CD8-positive, alpha-beta memory T cell (primary cell): ENCODE measurements at regions not wholly inside any gene's neighbourhood (a gene's known extent, or its start where the extent isn't known, plus 50 kb on each side); places are given as distances from the start of the nearest gene placed in this dataset.
A peak's percentile ranks its signal among the peaks of the same experiment; 100 is the strongest.

Source experiments
- CTCF ChIA-PET: fragments of 350-600 bp; sonication (Branson Sonifier 250); formaldehyde crosslinking; loops from one replicate; lab custom pipeline; 2021; ENCODE audit warnings: antibody characterized with exemption; lab: Charles Lee
- POLR2A ChIA-PET: fragments of 350-600 bp; sonication (Branson Sonifier 250); formaldehyde crosslinking; loops from one replicate; lab custom pipeline; 2021; ENCODE audit warnings: antibody characterized with exemption; lab: Charles Lee
- DNase-seq, 5 donors: peaks; one replicate each; pipeline versions ENCODE4 v3.0.0 to v3.0.0-alpha.2; 2020 to 2022; ENCODE audit warnings: mixed read lengths in 1 of 5
- H3K27ac ChIP-seq: one replicate; pipeline ENCODE4 v1.7.0; 2013; ENCODE audit warnings: low read depth, mild to moderate bottlenecking, low read length, moderate library complexity
- H3K27me3 ChIP-seq: 2 replicates; pipeline ENCODE4 v1.7.0; 2013; ENCODE audit warnings: low read length, mild to moderate bottlenecking; ENCODE audit not compliant: insufficient read depth, poor library complexity, severe bottlenecking
- H3K36me3 ChIP-seq: 2 replicates; pipeline ENCODE4 v1.7.0; 2013; ENCODE audit warnings: mild to moderate bottlenecking, low read length, moderate library complexity; ENCODE audit not compliant: insufficient read depth
- H3K4me1 ChIP-seq: 2 replicates; pipeline ENCODE4 v1.7.0; 2013; ENCODE audit warnings: mild to moderate bottlenecking, low read length, moderate library complexity; ENCODE audit not compliant: insufficient read depth
- H3K4me3 ChIP-seq: 2 replicates; pipeline ENCODE4 v1.7.0; 2013; ENCODE audit warnings: mild to moderate bottlenecking, low read length
- H3K9me3 ChIP-seq: 2 replicates; pipeline ENCODE4 v1.7.0; 2013; ENCODE audit warnings: mild to moderate bottlenecking, low read length
- H3K27ac Mint-ChIP-seq, 8 donors: one replicate each; pipeline ENCODE4 v1.8.0; 2020 to 2021; ENCODE audit warnings: mixed read lengths in 8 of 8, mild to moderate bottlenecking in 6 of 8, inconsistent platforms in 3 of 8, moderate library complexity in 3 of 8
- H3K27me3 Mint-ChIP-seq, 2 donors: one replicate each; pipeline ENCODE4 v1.8.0; 2020 to 2021; ENCODE audit warnings: mixed read lengths in 2 of 2, mild to moderate bottlenecking in 1 of 2, moderate library complexity in 1 of 2
- H3K36me3 Mint-ChIP-seq, 3 donors: one replicate each; pipeline ENCODE4 v1.8.0; 2020 to 2021; ENCODE audit warnings: mixed read lengths in 3 of 3, inconsistent platforms in 1 of 3, mild to moderate bottlenecking in 1 of 3
- H3K4me1 Mint-ChIP-seq, 3 donors: one replicate each; pipeline ENCODE4 v1.8.0; 2020 to 2021; ENCODE audit warnings: mixed read lengths in 3 of 3, inconsistent platforms in 1 of 3, mild to moderate bottlenecking in 1 of 3
- H3K4me3 Mint-ChIP-seq, 7 donors: one replicate each; pipeline ENCODE4 v1.8.0; 2020 to 2021; ENCODE audit warnings: mixed read lengths in 7 of 7, mild to moderate bottlenecking in 6 of 7, moderate library complexity in 4 of 7, inconsistent platforms in 2 of 7
- H3K9me3 Mint-ChIP-seq, 5 donors: one replicate each; pipeline ENCODE4 v1.8.0; 2020 to 2022; ENCODE audit warnings: mixed read lengths in 5 of 5, mild to moderate bottlenecking in 3 of 5, moderate library complexity in 2 of 5, inconsistent platforms in 1 of 5

DNA sequence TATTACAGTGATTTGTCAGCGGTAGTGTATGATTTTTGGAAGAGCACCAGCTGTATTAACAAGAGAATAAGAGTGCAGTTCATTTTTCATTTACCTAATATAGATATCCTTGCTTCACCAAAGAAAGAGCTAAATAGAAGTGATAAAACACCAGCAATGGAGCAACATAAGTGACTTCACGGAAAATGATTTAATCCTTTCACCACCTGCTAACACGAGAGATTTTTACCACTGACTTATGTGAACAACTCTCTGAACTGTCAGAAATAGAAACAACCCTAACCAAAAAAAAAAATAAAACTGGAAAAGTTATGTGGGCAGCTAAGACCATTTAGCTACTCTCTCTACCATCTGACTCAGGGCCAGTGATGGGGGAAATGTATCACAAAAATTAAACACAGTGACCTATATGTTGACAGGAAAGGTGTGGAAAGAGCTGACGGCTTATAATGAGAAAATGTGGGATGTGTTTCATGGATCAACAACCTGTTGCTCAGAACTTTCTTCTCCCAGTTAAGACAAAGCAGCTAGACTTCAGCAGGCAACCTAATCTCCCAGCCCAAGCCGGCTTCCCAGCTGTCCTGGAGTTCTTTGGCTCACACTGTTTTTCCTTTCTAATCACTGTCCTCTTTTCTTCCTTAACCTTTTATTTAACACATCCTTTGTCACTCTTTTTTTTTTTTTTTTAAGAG is 272.7 kb downstream of the SS18 start:
- Mint-ChIP-seq H3K9me3 (peaks cover 0 to 1% (median 0%) of the 10 kb centered on the region in 5 donors), H3K36me3 (no peaks in the 10 kb centered on the region), H3K4me3 (no peak overlapping the region), H3K27me3 (peaks cover 0 to 20% of the 10 kb centered on the region in 2 donors), H3K27ac (no peak overlapping the region), H3K4me1 (peaks cover 8 to 14% (median 8%) of the 10 kb centered on the region in 3 donors)
- Histone ChIP-seq H3K9me3 (no peaks in the 10 kb centered on the region), H3K27me3 (no peaks in the 10 kb centered on the region), H3K36me3 (no peaks in the 10 kb centered on the region), H3K4me3 (no peak overlapping the region), H3K27ac (no peak overlapping the region), H3K4me1 (no peaks in the 10 kb centered on the region)
- ChIA-PET CTCF (no interaction called here), POLR2A (no interaction called here)
- DNase-seq, result no peak

- Histone ChIP-seq H3K27me3 (no peaks in the 10 kb centered on the region), H3K36me3 (no peaks in the 10 kb centered on the region), H3K4me1 (no peaks in the 10 kb centered on the region), H3K9me3 (no peaks in the 10 kb centered on the region), H3K27ac (no peak overlapping the region), H3K4me3 (no peak overlapping the region)
- peak overlapping the region in 1 of 7 donors; percentile 8 for H3K4me3 Mint-ChIP-seq
- ChIA-PET CTCF (no interaction called here), POLR2A (no interaction called here)
- peaks cover 0 to 10% of the 10 kb centered on the region in 2 donors for H3K27me3 Mint-ChIP-seq
- H3K9me3 Mint-ChIP-seq, result no peaks in the 10 kb centered on the region
- H3K4me1 Mint-ChIP-seq, result peaks cover 8 to 14% (median 8%) of the 10 kb centered on the region in 3 donors
- H3K36me3 Mint-ChIP-seq, result no peaks in the 10 kb centered on the region
- no peak for DNase-seq
- H3K27ac Mint-ChIP-seq, result peak overlapping the region in 1 of 8 donors; percentile 29
These were observed 274.8 kb downstream of the SS18 start for GRCh38 chr18:25815659-25816058.

DNA sequence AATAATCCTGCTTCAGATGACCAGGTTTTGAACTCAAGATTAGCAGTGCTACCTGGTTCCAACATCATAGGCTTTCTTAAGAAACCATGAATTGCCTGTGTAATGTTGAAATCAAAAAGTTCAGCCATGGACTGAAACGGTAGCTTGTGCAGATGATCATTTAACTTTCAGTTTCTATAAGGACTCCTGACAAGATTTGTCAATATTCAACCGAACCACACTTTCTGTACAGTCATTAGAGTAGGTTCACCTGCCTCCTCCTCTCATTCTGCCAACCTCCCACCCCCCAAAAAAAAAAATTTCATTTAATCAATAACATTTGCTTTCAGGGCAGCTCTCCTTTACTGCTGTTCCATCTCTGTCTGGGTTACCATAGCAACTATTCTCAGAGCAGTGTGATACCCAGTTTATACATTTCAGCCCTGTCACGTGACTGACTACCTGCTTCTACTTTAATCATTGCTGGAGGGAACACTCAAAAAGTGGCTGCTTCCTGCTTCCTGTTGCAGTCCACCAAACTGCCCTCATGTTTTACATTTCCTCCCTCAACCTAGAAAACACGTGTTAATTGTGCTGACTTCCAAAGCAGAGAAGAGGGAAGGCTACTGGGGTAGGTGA is 275.5 kb downstream of the SS18 start:
- no peaks in the 10 kb centered on the region for H3K36me3 ChIP-seq
- no peaks in the 10 kb centered on the region for H3K9me3 ChIP-seq
- ChIA-PET CTCF (no interaction called here), POLR2A (no interaction called here)
- Mint-ChIP-seq H3K27ac (peak overlapping the region in 5 of 8 donors; percentile 4 to 44 (median 29)), H3K9me3 (no peaks in the 10 kb centered on the region), H3K4me3 (peak overlapping the region in 4 of 7 donors; percentile 17 to 49 (median 45)), H3K4me1 (peaks cover 8 to 14% (median 8%) of the 10 kb centered on the region in 3 donors), H3K36me3 (no peaks in the 10 kb centered on the region), H3K27me3 (peaks cover 0 to 7% of the 10 kb centered on the region in 2 donors)
- H3K27me3 ChIP-seq, result no peaks in the 10 kb centered on the region
- no peak for DNase-seq
- H3K4me3 ChIP-seq, result no peak overlapping the region
- H3K4me1 ChIP-seq, result no peaks in the 10 kb centered on the region
- no peak overlapping the region for H3K27ac ChIP-seq

DNA sequence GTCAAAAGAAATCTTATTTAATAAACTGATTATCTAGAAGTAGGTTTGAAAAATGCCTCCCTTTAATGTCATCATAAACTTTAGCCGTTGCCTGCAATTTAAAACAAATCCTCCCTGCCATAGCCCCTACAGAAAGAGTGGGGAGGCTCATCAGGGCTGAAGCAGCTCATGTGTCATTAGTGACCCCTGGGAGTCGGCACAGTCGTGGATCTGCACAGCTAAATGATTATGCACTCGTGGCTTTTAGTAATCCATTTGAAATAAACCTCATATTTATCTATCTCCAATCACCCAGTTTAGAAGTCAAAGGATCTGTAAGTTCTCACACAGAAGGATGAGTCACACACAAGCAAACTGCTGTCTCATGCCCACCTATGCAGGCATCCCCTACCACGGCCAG is 277.3 kb downstream of the SS18 start:
- no peaks in the 10 kb centered on the region for H3K36me3 ChIP-seq
- ChIA-PET CTCF (no interaction called here), POLR2A (no interaction called here)
- H3K27ac Mint-ChIP-seq, result no peak overlapping the region
- no peak overlapping the region for H3K4me3 Mint-ChIP-seq
- no peaks in the 10 kb centered on the region for H3K9me3 ChIP-seq
- no peaks in the 10 kb centered on the region for H3K27me3 ChIP-seq
- no peak overlapping the region for H3K4me3 ChIP-seq
- no peaks in the 10 kb centered on the region for H3K36me3 Mint-ChIP-seq
- H3K4me1 ChIP-seq, result no peaks in the 10 kb centered on the region
- peaks cover 8 to 14% (median 8%) of the 10 kb centered on the region in 3 donors for H3K4me1 Mint-ChIP-seq
- no peak for DNase-seq
- H3K9me3 Mint-ChIP-seq, result no peaks in the 10 kb centered on the region
- H3K27ac ChIP-seq, result no peak overlapping the region
- H3K27me3 Mint-ChIP-seq, result no peaks in the 10 kb centered on the region

GRCh38 chr18:25810736-25811135 is 279.7 kb downstream of the SS18 start:
- H3K27ac Mint-ChIP-seq, result peak overlapping the region in 1 of 8 donors; percentile 21
- H3K27me3 ChIP-seq, result no peaks in the 10 kb centered on the region
- H3K4me1 ChIP-seq, result no peaks in the 10 kb centered on the region
- H3K9me3 Mint-ChIP-seq, result no peaks in the 10 kb centered on the region
- no peaks in the 10 kb centered on the region for H3K9me3 ChIP-seq
- no peak overlapping the region for H3K4me3 ChIP-seq
- H3K27me3 Mint-ChIP-seq, result peaks cover 0 to 4% of the 10 kb centered on the region in 2 donors
- no peak for DNase-seq
- no peaks in the 10 kb centered on the region for H3K36me3 Mint-ChIP-seq
- H3K4me3 Mint-ChIP-seq, result no peak overlapping the region
- H3K27ac ChIP-seq, result no peak overlapping the region
- ChIA-PET POLR2A (no interaction called here), CTCF (no interaction called here)
- H3K36me3 ChIP-seq, result no peaks in the 10 kb centered on the region
- H3K4me1 Mint-ChIP-seq, result peaks cover 8 to 14% (median 8%) of the 10 kb centered on the region in 3 donors

DNA sequence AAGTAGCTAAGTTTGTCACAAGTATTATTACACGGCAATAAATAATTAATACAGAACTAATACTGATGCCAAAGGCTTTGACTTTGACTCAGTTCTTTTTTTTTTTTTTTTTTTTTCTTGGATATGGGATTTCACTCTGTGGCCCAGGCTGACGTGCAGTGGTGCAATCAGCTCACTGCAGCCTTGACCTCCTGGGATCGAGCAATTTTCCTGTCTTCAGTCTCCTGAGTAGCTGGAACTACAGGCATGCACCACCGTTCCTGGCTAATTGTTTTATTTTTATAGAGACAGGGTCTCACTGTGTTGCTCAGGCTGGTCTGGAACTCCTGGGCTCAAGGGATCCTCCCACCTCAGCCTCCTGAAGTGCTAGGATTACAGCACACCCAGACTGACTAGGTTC is 284.5 kb downstream of the SS18 start:
- peaks cover 4% of the 10 kb centered on the region in 2 donors for H3K27me3 Mint-ChIP-seq
- Histone ChIP-seq H3K4me1 (no peaks in the 10 kb centered on the region), H3K27me3 (no peaks in the 10 kb centered on the region), H3K9me3 (no peaks in the 10 kb centered on the region), H3K4me3 (no peak overlapping the region), H3K36me3 (no peaks in the 10 kb centered on the region), H3K27ac (no peak overlapping the region)
- no peak overlapping the region for H3K27ac Mint-ChIP-seq
- H3K9me3 Mint-ChIP-seq, result no peaks in the 10 kb centered on the region
- H3K4me1 Mint-ChIP-seq, result no peaks in the 10 kb centered on the region
- POLR2A ChIA-PET, result no interaction called here
- no peak for DNase-seq
- H3K36me3 Mint-ChIP-seq, result no peaks in the 10 kb centered on the region
- no peak overlapping the region for H3K4me3 Mint-ChIP-seq
- CTCF ChIA-PET, result no interaction called here

DNA sequence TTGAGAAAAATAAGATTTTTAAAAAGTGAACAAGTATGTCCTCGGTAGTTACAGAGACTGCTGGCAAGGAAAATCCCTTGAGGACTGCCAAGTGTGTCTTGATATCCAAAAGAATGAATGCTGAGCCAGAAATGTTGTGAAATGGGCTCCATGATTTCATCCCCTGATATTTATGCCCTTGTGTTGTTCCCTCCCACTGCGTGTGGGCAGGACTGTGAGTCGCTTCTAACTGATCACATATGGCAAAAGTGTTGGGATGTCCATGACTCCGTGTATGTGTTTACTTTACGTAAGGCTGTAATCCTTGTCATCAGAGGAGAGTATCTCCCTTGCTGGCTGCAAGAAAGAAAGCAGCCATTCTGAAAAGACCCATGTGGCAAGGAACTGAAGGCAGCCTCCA is 285.1 kb downstream of the SS18 start:
- no peak overlapping the region for H3K27ac Mint-ChIP-seq
- peaks cover 4% of the 10 kb centered on the region in 2 donors for H3K27me3 Mint-ChIP-seq
- no peak overlapping the region for H3K27ac ChIP-seq
- CTCF ChIA-PET, result no interaction called here
- POLR2A ChIA-PET, result no interaction called here
- H3K4me3 ChIP-seq, result no peak overlapping the region
- H3K36me3 Mint-ChIP-seq, result no peaks in the 10 kb centered on the region
- no peaks in the 10 kb centered on the region for H3K9me3 ChIP-seq
- no peaks in the 10 kb centered on the region for H3K27me3 ChIP-seq
- DNase-seq, result no peak
- no peak overlapping the region for H3K4me3 Mint-ChIP-seq
- no peaks in the 10 kb centered on the region for H3K4me1 Mint-ChIP-seq
- no peaks in the 10 kb centered on the region for H3K9me3 Mint-ChIP-seq
- no peaks in the 10 kb centered on the region for H3K4me1 ChIP-seq
- no peaks in the 10 kb centered on the region for H3K36me3 ChIP-seq

DNA sequence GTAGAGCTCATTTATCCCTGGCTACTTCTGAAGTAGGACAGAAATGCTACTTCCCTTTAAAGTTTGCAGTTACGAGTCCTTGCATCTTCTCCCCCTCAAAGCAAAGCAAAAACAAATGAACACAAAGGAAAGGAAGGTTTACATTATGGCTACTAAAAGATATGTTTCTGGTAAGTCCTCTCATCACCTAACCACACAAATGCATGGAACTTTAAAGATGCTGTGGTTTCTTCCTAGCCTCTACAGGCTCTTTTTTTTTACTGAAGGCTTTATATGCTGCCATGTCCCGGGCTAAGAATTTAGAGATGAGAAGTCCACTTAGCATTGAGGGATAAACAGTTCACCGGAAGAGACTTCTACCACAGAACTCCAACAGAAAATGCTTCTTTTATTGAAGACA is 291.2 kb downstream of the SS18 start:
- no peak overlapping the region for H3K27ac ChIP-seq
- ChIA-PET CTCF (no interaction called here), POLR2A (no interaction called here)
- no peaks in the 10 kb centered on the region for H3K4me1 ChIP-seq
- Mint-ChIP-seq H3K27me3 (peaks cover 0 to 8% of the 10 kb centered on the region in 2 donors), H3K36me3 (no peaks in the 10 kb centered on the region), H3K9me3 (peaks cover 0 to 2% (median 0%) of the 10 kb centered on the region in 5 donors), H3K27ac (no peak overlapping the region), H3K4me3 (no peak overlapping the region), H3K4me1 (no peaks in the 10 kb centered on the region)
- H3K4me3 ChIP-seq, result no peak overlapping the region
- no peaks in the 10 kb centered on the region for H3K36me3 ChIP-seq
- H3K27me3 ChIP-seq, result no peaks in the 10 kb centered on the region
- H3K9me3 ChIP-seq, result no peaks in the 10 kb centered on the region
- no peak for DNase-seq
